Stimulated activated CD4-positive, alpha-beta T cell treated with anti-CD3 and anti-CD28 coated beads, Interleukin-12 subunit alpha, Interleukin-12 subunit beta, amount 100 ng/mL, for 48 hours (primary cell): ENCODE measurements at regions not wholly inside any gene's neighbourhood (a gene's known extent, or its start where the extent isn't known, plus 50 kb on each side); places are given as distances from the start of the nearest gene placed in this dataset.
"Not testable (repeated sequence)": the region's sequence is repeated elsewhere in the genome, so short reads cannot be mapped to it uniquely, and the experiment has no call there.

Experiments
- DNase-seq, 3 donors: peaks; one replicate each; pipeline ENCODE4 v3.0.0-alpha.2; 2020; ENCODE audit warnings: low read depth in 2 of 3, low spot score in 1 of 3

DNA sequence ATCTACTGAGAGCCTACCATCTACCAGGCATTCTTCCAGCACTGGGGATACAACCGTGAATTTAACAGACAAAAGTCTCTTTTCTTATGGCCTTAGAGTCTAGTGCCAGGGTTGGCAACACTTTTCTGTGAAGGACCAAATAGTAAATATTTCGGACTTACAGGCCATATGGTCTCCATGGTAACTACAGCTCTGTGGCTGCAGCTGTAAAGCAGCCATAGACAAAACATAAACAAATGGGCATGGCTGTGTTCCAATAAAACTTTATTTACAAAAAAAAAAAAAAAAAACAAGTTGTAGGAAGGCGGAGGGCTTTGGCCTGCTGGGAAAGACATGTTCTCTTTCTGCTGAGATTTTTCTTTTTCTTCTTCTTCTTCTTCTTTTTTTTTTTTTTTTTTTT, 98.7 kb downstream of the ABCC12 start:
- DNase-seq = no peak

DNA sequence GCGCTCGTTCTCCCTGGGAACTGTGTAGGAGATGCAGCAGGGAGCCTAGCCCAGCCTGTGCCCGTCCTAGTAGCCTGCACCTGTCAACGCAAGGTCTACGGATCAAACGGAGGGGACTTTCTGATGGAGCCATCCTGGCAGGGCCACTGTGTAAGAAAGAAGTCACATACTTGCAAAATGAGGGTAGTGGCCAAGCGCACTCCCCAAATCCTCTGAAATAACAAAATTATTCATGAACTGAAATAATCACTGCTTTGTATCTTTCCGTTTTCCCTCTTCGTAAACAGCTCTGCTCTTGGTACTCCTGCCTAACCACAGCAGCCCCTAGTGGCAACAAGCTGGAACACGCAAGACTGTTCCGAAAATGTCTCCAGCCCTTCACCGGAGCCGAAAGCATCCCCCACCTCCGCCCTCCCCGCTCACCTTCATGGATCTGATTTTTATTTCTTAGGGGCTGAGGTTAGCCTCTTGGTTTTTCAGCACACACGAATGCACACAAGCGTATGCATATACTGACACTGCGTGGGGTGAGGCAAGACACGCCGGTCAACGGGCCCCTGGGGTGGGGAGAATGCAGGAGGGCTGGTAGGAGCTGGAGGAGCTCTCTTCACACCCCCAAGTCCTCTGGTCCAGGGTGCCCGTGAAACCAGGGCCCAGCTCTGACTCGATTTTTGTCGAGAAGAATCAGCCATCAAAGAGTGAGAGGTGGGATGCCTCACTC, 100.8 kb downstream of the ABCC12 start:
- peak in 2 of 3 donors; percentile 8 for DNase-seq

DNA sequence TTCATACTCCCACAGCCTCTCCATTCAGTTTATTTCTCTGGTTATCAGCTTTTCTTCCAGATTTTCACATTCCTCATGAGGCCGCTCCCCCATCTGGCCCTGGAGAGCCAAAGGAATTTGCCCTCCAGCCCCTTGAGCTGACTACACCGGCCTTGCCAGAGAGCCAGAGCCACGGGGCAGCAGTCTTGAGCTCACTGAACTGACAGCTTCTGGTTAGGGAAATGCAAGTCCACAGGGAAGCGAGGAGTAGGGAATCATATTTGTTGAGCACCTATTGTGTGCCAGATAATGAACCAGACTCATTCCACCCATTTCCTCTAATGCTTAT, 102.4 kb downstream of the ABCC12 start:
- no peak for DNase-seq

DNA sequence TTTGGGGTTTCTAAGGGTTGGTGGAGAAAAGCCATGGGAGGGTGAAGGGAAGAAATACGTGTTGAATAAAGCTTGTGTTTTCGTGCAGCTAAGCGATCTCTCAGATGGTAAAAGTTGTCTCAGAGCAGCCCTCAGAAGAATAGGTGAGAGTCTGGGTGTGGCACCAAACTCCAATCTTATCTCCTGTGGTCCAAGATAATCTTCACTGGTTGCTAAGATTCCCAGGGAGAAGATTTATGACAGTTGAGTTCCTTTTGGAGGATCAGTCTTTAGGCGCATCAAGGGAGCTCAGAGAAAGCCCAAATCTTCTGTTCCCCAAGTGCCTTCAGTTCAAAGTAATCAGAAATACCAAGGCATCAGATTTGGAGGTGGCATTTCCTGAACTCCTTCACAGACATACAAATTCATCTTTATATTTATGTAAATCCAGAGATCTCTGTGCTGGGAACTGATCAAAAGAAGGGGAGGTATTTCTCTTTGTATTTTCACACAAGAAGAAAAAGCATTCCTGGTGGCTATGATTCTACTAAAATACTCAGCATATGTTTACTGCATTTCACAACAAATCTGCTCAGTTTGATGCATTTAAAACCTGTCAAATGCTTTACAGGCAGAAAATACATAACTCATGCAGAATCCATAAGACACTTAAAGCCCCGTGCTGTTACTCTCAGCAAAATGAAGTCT, 102.9 kb downstream of the ABCC12 start:
- DNase-seq = no peak

DNA sequence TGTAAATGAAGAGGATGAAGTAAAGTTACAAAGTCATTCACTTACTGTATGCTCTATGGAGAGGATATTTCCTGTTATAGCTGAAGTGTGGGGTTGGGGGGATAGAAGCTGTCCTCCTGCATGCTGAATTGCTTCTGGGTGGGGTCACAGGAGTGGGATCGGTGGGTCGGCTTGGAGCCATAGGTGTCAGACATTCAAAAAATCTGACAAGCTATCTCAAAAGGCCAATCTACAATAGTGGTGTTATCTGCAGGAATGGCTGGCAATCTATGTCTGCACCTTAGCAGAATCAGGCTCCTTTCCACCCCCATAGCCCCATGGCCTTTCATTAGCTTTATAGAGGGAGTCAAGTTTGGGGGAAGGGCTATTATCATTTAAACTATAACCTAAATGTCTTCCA, 104.9 kb downstream of the ABCC12 start:
- no peak for DNase-seq

DNA sequence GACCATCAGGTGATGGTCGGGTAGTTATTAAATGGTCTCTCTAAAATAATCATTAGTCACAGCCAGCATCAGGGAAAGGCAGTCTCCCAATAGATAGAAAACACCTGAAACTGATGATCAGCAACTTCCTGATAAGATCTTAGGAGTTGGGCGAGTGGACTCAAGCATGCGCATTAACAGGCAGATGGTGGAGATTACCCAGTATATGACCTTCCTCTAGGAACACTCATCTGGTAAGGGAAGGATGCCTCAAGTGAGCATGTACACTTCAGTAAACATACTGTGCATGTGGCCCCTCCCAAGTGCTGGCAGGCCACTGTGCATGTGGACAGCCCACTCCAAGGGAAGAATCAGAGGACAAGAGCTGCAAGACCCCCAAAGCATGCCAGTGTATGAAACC, 105.9 kb downstream of the ABCC12 start:
- no peak for DNase-seq

DNA sequence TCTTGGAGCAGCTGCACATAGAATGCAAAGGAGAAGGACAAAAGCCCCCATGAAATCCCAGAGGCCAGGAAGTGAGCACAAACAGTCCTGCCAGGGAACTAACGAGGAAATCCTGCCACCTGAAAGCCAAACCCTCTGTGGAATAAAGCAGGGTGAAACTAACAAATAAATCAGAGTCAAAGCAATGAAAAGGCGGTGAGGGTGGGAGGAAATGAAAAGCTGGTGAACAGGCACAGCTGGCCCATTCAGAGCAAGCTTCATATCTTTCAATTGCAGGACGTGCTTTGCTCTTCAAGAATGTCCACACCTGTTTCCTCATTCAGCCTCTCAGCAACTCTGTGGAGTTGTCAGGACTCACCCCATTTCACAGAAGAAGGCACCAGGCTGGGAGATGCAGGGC, 108.1 kb downstream of the ABCC12 start:
- no peak for DNase-seq

DNA sequence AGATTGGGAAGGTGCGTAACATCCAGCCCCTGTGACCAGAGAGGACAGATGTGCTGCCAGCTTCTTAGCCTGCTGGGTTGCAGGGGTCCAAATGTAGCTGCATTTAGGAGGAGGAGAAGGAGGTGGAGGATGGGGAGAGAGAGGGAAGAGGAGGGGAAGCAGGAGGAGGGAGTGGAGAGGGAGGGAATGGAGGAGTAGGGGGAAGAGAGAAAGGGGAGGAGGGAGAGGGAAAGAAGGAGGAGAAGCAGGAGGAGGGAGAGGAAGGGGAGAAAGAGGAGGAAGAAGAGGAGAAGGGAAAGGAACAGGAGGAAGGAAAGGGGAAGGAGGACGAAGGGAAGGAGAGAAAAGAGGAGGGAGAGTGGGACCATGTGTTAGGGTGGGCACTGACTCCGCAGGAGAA, 108.6 kb downstream of the ABCC12 start:
- no peak for DNase-seq

DNA sequence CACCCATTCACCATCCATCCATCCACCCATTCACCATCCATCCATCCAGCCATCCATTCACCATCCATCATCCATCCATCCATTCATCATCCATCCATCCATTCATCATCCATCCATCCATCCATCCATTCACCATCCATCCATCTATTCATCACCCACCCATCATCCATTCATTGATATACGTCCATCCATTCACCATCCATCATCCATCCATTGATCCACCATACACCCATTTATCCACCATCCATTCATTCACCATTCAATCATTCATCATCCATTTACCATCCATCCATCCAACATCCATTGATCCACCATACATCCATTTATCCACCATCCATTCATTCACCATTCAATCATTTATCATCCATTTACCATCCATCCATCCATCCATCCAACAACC, 111.7 kb downstream of the ABCC12 start:
- no peak for DNase-seq

DNA sequence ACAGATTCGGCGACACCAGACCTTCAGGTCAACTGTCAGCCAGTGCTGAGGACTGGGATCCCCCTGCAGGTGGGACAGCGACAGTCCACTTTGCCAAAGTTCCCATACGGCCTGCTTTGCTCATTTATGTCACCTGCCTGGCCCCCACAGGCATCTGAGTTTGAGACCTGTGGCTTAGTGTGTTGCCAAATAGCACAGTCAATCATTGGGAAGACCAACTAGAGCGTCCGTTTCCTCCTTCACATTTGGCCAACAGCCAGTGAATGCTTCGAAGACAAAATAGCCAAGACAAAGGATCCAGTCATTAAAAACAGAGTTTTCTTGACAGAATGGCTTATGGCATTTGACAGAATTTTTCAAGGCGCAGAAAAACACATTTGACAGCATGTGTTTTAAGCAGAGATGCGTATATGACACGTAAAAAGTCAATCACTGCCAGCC, 113.8 kb downstream of the ABCC12 start:
- no peak for DNase-seq

DNA sequence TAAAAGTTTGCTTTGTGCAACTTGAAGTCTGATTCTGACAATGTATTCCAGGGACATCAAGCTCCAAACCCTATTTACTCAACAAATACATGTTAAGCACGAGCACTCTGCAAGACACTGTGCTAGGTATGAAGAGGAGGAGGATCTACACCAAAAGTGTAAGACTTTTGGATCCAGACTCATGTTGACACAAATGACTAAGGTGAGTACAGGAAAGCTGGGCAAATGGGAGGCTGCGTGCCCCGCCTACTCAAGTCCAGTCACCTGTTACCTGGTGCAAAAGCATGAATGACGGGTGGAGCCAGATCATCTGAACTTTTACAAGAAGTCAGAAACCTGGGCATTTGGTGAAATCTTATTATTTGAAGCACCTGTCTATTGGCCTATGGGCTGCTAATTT, 120.7 kb downstream of the ABCC12 start:
- no peak for DNase-seq

DNA sequence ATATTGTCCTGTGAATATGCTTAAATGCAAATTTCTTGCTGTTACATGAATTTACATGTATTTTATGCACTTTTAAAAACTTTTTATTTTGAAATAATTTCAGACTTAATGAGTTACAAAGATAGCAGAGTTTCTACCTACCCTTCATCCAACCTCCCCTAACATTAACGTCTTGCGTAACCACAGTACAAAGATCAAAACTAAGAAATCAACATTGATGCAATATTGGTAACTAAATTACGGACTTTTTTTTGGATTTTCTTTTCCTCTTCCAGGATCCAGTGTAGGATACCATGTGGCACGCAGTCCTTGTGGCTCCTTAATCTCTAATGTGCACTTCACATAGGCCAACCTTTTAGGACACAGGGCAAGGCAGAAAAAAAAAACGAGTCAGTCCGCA, 124.9 kb downstream of the ABCC12 start:
- DNase-seq = no peak

DNA sequence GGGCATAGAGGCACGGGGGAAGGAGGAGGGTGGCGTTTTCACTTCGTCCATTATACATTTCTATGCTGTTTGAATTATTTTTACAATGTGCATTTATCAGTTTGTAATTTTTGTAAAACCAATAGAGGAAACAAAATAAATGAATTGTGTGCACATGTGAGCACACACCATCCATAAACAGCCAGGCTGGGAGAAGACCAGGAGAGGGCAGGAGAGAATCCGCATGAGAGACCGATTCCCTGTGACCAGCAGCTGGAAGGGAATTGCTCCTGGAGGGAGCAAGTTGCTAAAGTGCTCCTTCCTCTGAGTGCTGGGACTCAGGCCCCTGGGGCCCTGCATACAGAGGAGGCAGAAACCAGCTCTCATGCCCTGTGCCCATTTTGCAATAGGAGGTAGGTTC, 126.0 kb downstream of the ABCC12 start:
- DNase-seq = no peak

DNA sequence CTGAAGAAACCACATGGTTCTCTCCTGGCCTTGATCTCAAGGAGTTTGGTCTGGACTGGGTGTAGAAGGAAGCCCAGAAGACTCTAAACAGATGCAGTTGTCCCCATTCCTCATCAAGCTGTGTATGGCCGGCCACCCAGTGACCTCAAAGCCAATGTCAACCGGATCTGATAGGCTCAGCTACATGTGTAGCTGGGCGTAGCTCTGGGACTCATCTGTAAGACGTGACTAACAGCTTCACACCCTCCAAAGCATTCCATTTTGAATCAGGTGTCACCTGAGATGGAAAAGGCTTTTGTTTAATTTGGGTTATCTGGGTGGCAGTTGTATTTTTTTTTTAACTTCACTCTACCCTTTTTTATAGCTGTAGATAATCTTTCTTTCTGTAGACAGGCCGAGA, 130.4 kb downstream of the ABCC12 start:
- no peak for DNase-seq

DNA sequence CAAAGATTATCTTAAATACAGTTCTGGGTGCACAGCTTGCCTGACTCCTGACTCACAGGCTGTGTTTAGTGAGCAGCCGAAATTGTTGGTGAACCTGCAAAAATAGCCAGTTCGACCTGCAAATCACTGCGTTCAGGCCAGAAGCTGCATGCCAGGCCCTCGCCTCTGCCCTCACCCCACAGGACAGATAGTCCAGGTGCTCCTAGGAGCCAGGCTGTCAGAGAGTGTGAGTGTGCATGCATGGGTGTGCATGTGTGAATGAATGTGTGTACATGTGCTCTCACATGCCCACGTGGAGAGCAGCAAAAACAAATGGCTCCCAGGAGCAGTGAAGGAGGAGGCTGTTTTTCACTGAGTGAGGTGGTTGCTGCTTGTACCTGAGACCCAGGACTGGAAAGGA, 131.8 kb downstream of the ABCC12 start:
- no peak for DNase-seq

DNA sequence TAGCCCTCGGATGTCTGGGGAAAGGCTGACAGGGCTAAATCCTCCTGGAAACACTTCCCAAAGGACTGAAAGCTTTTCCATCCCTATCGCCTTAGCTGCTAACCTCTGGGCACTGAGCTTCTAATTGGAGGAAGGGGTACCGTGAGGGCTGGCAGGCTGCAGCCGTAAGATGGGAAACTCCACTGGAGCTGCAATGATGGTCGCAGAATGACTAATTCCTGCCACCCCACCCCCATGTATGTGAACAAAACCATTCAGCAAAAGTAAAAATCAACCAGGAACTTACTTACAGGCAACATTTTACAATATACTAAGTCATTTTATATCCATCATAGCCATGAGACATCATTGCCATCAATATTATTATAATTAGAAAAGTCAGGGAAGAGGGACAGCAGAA, 133.3 kb downstream of the ABCC12 start:
- DNase-seq = no peak

DNA sequence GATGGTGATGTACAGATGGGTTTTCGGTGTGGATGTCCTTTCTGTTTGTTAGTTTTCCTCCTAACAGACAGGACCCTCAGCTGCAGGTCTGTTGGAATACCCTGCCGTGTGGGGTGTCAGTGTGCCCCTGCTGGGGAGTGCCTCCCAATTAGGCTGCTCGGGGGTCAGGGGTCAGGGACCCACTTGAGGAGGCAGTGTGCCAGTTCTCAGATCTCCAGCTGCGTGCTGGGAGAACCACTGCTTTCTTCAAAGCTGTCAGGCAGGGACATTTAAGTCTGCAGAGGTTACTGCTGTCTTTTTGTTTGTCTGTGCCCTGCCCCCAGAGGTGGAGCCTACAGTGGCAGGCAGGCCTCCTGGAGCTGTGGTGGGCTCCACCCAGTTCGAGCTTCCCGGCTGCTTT, 135.2 kb downstream of the ABCC12 start:
- not testable (repeated sequence) for DNase-seq

DNA sequence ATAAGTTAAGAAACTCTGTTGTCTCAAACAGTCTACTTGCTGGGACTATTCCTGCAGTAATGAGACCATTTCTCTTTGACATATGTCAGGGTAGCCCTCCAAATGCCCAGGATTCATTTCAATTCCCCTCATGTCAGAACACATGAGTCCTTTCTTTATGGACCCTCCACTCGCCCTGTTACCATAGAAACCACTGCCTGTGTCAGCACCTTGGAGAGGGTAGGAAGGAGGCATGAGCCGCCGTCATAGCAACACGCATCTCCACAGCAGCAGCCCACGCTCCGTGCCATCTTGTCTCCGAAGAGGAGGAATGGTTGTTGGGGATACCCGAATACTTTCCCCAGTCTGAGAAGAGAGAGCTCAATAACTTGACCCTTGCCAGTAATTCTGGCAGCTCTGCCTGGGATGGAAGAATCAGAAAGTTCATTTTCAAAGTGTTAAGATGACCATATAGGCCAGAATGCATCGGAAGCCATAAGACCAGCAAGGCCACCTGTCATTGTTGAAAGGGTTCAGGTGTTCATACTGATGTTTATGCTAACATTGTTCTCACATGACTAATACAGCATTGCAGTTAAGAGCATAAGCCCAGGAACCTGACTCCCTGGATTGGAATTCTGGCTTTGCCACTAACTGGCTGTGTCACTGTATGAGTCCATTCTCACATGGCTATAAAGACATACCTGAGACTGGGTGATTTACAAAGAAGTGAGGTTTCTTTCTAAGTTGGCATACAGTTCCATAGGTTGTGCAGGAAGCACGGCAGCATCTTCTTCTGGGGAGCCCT, 141.3 kb downstream of the ABCC12 start:
- DNase-seq = no peak

DNA sequence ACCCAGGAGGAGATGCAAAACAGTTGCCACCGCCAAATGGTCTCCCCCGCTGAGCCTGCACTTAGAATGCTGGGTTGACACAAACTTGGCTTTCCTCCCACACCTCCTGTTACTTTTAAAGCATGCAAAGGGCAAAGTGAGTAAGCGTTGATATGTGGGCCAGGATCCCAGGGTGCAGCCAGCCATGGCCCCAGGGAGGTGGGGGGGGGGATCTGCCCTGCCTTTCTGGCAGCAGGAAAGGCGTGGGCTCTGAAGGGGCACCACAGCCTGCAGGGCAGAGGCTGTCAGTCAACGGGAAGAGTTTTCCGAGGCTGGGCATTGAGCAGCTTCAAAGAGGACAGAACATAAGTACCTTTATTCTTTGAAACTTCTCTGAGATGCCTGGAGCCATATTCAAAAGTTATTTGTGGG, 142.3 kb downstream of the ABCC12 start:
- DNase-seq = no peak

DNA sequence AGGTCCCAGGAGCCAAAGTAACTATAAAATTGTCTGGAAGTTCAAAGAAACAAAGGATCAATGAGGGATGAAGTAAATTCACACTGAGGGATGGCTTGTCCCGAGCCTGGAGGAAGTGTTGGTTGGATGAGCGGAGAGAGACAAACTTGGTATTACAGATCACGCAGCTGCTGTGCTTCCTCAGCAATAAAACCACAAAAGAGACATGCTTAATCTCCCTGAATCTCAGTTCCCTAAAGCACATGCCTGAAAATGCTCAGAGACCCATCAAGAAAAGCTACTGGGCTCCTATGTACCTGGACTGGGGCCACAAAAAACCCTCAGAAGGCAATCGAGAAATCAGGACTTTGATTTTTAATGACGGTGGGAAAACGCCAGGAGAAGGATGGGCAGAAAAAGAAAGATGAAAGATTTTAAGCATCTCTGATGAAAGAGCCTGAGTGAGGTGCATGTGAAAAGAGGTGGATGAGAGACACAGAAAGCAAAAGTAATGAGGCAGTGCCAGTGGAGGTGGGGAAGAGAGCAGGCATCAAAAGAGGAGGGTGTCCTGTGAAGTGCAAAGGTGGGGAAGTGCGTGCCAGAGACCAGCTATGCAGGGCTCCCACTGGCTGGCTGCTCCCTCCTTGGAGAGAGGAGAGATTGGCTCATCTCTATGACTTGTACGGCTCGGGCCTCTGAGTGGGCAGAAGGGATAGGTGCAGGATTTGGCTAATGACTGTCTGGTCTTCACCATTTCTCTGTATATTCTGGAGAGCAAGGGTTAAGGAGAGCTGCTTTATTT, 143.7 kb downstream of the ABCC12 start:
- DNase-seq = no peak

DNA sequence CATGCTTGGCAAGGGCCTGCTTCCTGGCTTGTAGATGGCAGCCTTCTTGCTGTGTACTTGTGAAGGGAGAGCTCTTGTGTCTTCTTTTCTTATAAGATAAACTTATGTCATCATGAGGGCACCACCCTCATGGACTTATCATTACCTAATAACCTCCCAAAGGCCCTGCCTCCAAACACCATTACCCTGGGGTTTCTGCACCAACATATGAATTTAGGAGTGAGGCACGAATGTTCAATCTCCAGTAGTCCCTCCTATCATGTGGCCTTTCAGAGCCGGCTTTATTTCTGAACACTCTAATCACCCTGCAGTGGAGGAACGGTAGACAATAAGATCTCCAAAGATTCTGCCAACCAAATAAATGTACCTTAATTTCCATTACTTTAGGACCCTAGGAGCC, 144.3 kb downstream of the ABCC12 start:
- DNase-seq = no peak
